SK-N-SH (cell line): ENCODE measurements at regions not wholly inside any gene's neighbourhood (a gene's known extent, or its start where the extent isn't known, plus 50 kb on each side); places are given as distances from the start of the nearest gene placed in this dataset.

ENCODE experiments used
- CTCF ChIA-PET: fragments of 300-600, 350-600 bp; formaldehyde crosslinking; extraction: SDS; loops from one replicate; lab custom pipeline; 2021; lab: Yijun Ruan, JAX
- POLR2A ChIA-PET: fragments of 350-600 bp; sonication (Branson Sonifier 250); formaldehyde crosslinking; extraction: SDS; loops from one replicate; lab custom pipeline; 2020; ENCODE audit warnings: antibody characterized with exemption, inconsistent platforms; lab: Yijun Ruan, JAX
- DNase-seq: peaks from one replicate; pipeline ENCODE4 v3.0.0; 2012
- H2AFZ ChIP-seq: fragments of 200-600 bp; sonication (generic); 2 replicates; pipeline ENCODE4 v1.8.1; 2016; ENCODE audit warnings: antibody characterized with exemption, mild to moderate bottlenecking, low read depth
- H3F3A ChIP-seq: fragments of 200-600 bp; sonication (generic); replicated peaks from 2 replicates; pipeline ENCODE3; 2016; ENCODE audit warnings: antibody characterized with exemption, mild to moderate bottlenecking; ENCODE audit not compliant: insufficient read depth
- H3K27ac ChIP-seq, 2 experiments: fragments of 200-500 bp in 1 of 2; fragments of 200-600 bp in 1 of 2; sonication (Bioruptor generic) in 1 of 2; sonication (generic), shearing (Covaris generic) in 1 of 2; 2 replicates each; pipeline versions ENCODE4 v1.5.1 to v1.6.1; 2014 to 2016; ENCODE audit warnings: low read depth in 2 of 2, inconsistent platforms in 1 of 2, low read length in 1 of 2, mild to moderate bottlenecking in 1 of 2, mixed read lengths in 1 of 2
- H3K27me3 ChIP-seq: fragments of 200-600 bp; sonication (generic), shearing (Covaris generic); 2 replicates; pipeline ENCODE4 v1.6.1; 2016; ENCODE audit warnings: mixed run types; ENCODE audit not compliant: insufficient read depth
- H3K36me3 ChIP-seq, 2 experiments: fragments of 200-500 bp in 1 of 2; fragments of 200-600 bp in 1 of 2; sonication (Bioruptor generic) in 1 of 2; sonication (generic) in 1 of 2; replicated peaks in 1 of 2; 2 replicates each; pipeline versions ENCODE3 to v1.5.1; 2014 to 2016; ENCODE audit warnings: low read length in 1 of 2, mild to moderate bottlenecking in 1 of 2; ENCODE audit not compliant: insufficient read depth in 2 of 2, control insufficient read depth in 1 of 2
- H3K4me1 ChIP-seq, 2 experiments: fragments of 200-500 bp in 1 of 2; fragments of 200-600 bp in 1 of 2; sonication (Bioruptor generic) in 1 of 2; sonication (generic), shearing (Covaris generic) in 1 of 2; 2 replicates each; pipeline versions ENCODE4 v1.5.1 to v1.6.1; 2014 to 2016; ENCODE audit warnings: low read depth in 1 of 2, low read length in 1 of 2, mixed run types in 1 of 2; ENCODE audit not compliant: insufficient read depth in 2 of 2, control insufficient read depth in 1 of 2
- H3K4me2 ChIP-seq: fragments of 200-600 bp; sonication (generic), shearing (Covaris generic); 2 replicates; pipeline ENCODE4 v1.6.1; 2017; ENCODE audit warnings: mixed run types
- H3K4me3 ChIP-seq, 2 experiments: fragments of 200-500 bp in 1 of 2; fragments of 200-600 bp in 1 of 2; sonication (Bioruptor generic) in 1 of 2; sonication (generic), shearing (Covaris generic) in 1 of 2; 2 replicates each; pipeline versions ENCODE4 v1.5.1 to v1.8.1; 2014 to 2016; ENCODE audit warnings: low read depth in 2 of 2, inconsistent platforms in 1 of 2, low read length in 1 of 2, mild to moderate bottlenecking in 1 of 2, mixed read lengths in 1 of 2, moderate library complexity in 1 of 2
- H3K79me2 ChIP-seq: fragments of 200-600 bp; sonication (generic); 2 replicates; pipeline ENCODE4 v1.8.1; 2017; ENCODE audit warnings: mild to moderate bottlenecking; ENCODE audit not compliant: insufficient read depth
- H3K9ac ChIP-seq: fragments of 200-600 bp; sonication (generic); 2 replicates; pipeline ENCODE4 v1.6.1; 2017; ENCODE audit warnings: mixed run types
- H3K9me2 ChIP-seq: fragments of 200-600 bp; sonication (generic); 2 replicates; pipeline ENCODE4 v1.6.1; 2017; ENCODE audit warnings: mixed run types
- H3K9me3 ChIP-seq: fragments of 200-600 bp; sonication (generic); 2 replicates; pipeline ENCODE4 v1.6.1; 2017; ENCODE audit warnings: mixed run types, mild to moderate bottlenecking, moderate library complexity
- H4K20me1 ChIP-seq: fragments of 200-600 bp; sonication (generic); 2 replicates; pipeline ENCODE4 v1.6.1; 2017; ENCODE audit warnings: mild to moderate bottlenecking, mixed run types; ENCODE audit not compliant: insufficient read depth
- CHD2 ChIP-seq: fragments of 150-350 bp; IDR thresholded peaks from 2 replicates; pipeline ENCODE4 v1.6.1; 2018; ENCODE audit warnings: low read length; ENCODE audit not compliant: partially characterized antibody
- CTCF ChIP-seq: fragments of 200-600 bp; sonication (generic); IDR thresholded peaks from 2 replicates; pipeline ENCODE4 v1.6.1; 2017; ENCODE audit warnings: antibody characterized with exemption, mild to moderate bottlenecking, moderate library complexity
- FOSL2 ChIP-seq: IDR thresholded peaks from 2 replicates; pipeline ENCODE4 v1.4.0; 2012; ENCODE audit warnings: low read depth, mild to moderate bottlenecking, moderate library complexity, borderline replicate concordance
- JUND ChIP-seq: IDR thresholded peaks from 2 replicates; pipeline ENCODE4 v1.4.0; 2012
- PBX3 ChIP-seq: IDR thresholded peaks from 2 replicates; pipeline ENCODE4; 2012
- RAD21 ChIP-seq: IDR thresholded peaks from 2 replicates; pipeline ENCODE4 v1.6.1; 2012; ENCODE audit warnings: mild to moderate bottlenecking, low read length
- RXRA ChIP-seq: IDR thresholded peaks from 2 replicates; pipeline ENCODE4 v1.4.0; 2012; ENCODE audit warnings: low read depth, mild to moderate bottlenecking, borderline replicate concordance
- SIN3A ChIP-seq: IDR thresholded peaks from 2 replicates; pipeline ENCODE4 v1.6.1; 2012; ENCODE audit warnings: low read depth, mild to moderate bottlenecking, low read length, moderate library complexity, borderline replicate concordance
- SMC3 ChIP-seq: IDR thresholded peaks from 2 replicates; pipeline ENCODE4 v1.6.1; 2012; ENCODE audit warnings: low read depth, low read length, improper control_type of control experiment
- TEAD4 ChIP-seq: IDR thresholded peaks from 2 replicates; pipeline ENCODE4 v1.4.0; 2012; ENCODE audit warnings: mild to moderate bottlenecking, borderline replicate concordance; ENCODE audit not compliant: insufficient read depth
- ZBTB33 ChIP-seq: IDR thresholded peaks from 2 replicates; pipeline ENCODE4 v1.4.0; 2012; ENCODE audit warnings: low read depth, borderline replicate concordance
- WGBS: methylation state at CpG from one replicate; pipeline ENCODE4 v1.1.6; 2017; ENCODE audit warnings: low lambda C conversion rate; 5-methylcytosine and 5-hydroxymethylcytosine counted together

- Histone ChIP-seq H2AFZ (no peak overlapping the region), H3K27ac (no peak overlapping the region), H3K4me1 (peaks cover 0 to 5% of the 10 kb centered on the region in 2 experiments; a peak in 2 of 4 replicates), H3K79me2 (no peaks in the 10 kb centered on the region), H3F3A (no peaks in the 10 kb centered on the region), H3K27me3 (peaks cover 17% of the 10 kb centered on the region; the same call in 1 of the 2 replicates), H3K9ac (no peak overlapping the region), H4K20me1 (no peaks in the 10 kb centered on the region), H3K9me2 (no peaks in the 10 kb centered on the region), H3K36me3 (no peaks in the 10 kb centered on the region), H3K9me3 (no peaks in the 10 kb centered on the region), H3K4me3 (no peak overlapping the region), H3K4me2 (no peak overlapping the region)
- POLR2A ChIA-PET = no interaction called here
- TF ChIP-seq FOSL2 (no peak), CHD2 (no peak), JUND (no peak)
- CTCF ChIA-PET = interaction anchor here (0.9 to 11.2 kb wide), 5 partner anchors 11 to 221 kb away, joined by 3 to 271 read pairs (median 4); no protein-coding TSS in a partner anchor
- DNase-seq = no peak
These were observed 82.2 kb upstream of the NFASC start for GRCh38 chr1:204788470-204788869.

- no peaks in the 10 kb centered on the region for H3F3A ChIP-seq
- WGBS = 16% methylated on average over 15 of the region's 15 CpGs
- DNase-seq = peak; percentile 75
These were observed 79.0 kb upstream of the NFASC start for GRCh38 chr1:204791453-204792353.

More at GRCh38 chr1:204791453-204792353, 79.0 kb upstream of the NFASC start:
- POLR2A ChIA-PET = interaction anchor here (1.5 kb wide), 1 partner anchor 16 kb away, joined by 4 read pairs; no protein-coding TSS in a partner anchor
- H3K79me2 ChIP-seq = no peaks in the 10 kb centered on the region
- H3K9ac ChIP-seq = no peak overlapping the region
- no peak overlapping the region for H3K27ac ChIP-seq
- no peak overlapping the region for H3K4me2 ChIP-seq
- peaks cover 0 to 5% of the 10 kb centered on the region in 2 experiments; a peak in 2 of 4 replicates for H3K4me1 ChIP-seq
- H3K36me3 ChIP-seq = no peaks in the 10 kb centered on the region
- no peaks in the 10 kb centered on the region for H3K9me3 ChIP-seq
- no peaks in the 10 kb centered on the region for H3K9me2 ChIP-seq
- CTCF ChIA-PET = interaction anchor here (0.6 to 11.2 kb wide), 70 partner anchors 9 to 664 kb away, joined by 3 to 271 read pairs (median 4); partner anchors contain the start of gene PIK3C2B
- H2AFZ ChIP-seq = no peak overlapping the region
- H4K20me1 ChIP-seq = no peaks in the 10 kb centered on the region
- TF ChIP-seq RXRA (no peak), ZBTB33 (no peak), RAD21 (peak; percentile 25; the same call in 1 of the 2 replicates), TEAD4 (no peak), SIN3A (no peak), CTCF (peak; percentile 85), PBX3 (no peak), SMC3 (peak; percentile 34; the same call in 1 of the 2 replicates)
- H3K27me3 ChIP-seq = peaks cover 26% of the 10 kb centered on the region; the same call in 1 of the 2 replicates
- H3K4me3 ChIP-seq = peak overlapping the region in 1 of 2 experiments; percentile 42; a peak in 1 of 4 replicates
